NOMO-1 (cell line): ENCODE measurements at regions not wholly inside any gene's neighbourhood (a gene's known extent, or its start where the extent isn't known, plus 50 kb on each side); places are given as distances from the start of the nearest gene placed in this dataset.

Experiments used
- DNase-seq, 2 experiments: peaks; one replicate each; lab custom pipeline; 2025; ENCODE audit not compliant: unreplicated experiment in 2 of 2; lab: John Stamatoyannopoulos, UW

- DNase-seq = no peak
These were observed 51.0 kb downstream of the FAT4 start for GRCh38 chr4:125365731-125366130.

GRCh38 chr4:125368146-125368545, 53.4 kb downstream of the FAT4 start:
- no peak for DNase-seq

- DNase-seq = no peak
These were observed 53.9 kb downstream of the FAT4 start for GRCh38 chr4:125368671-125369081.

GRCh38 chr4:125369098-125369497, 54.3 kb downstream of the FAT4 start:
- no peak for DNase-seq

- DNase-seq = no peak
These were observed 55.7 kb downstream of the FAT4 start for GRCh38 chr4:125370478-125370877.

- no peak for DNase-seq
These were observed 68.2 kb downstream of the FAT4 start for GRCh38 chr4:125382995-125383394.

GRCh38 chr4:125387770-125388169, 73.0 kb downstream of the FAT4 start:
- no peak for DNase-seq

- no peak for DNase-seq
These were observed 73.9 kb downstream of the FAT4 start for GRCh38 chr4:125388613-125389012.

GRCh38 chr4:125389713-125390112, 75.0 kb downstream of the FAT4 start:
- DNase-seq = no peak

- DNase-seq = no peak
These were observed 75.4 kb downstream of the FAT4 start for GRCh38 chr4:125390126-125390525.

- no peak for DNase-seq
These were observed 76.0 kb downstream of the FAT4 start for GRCh38 chr4:125390727-125391126.

GRCh38 chr4:125392694-125393093, 77.9 kb downstream of the FAT4 start:
- no peak for DNase-seq

GRCh38 chr4:125393825-125394224, 79.1 kb downstream of the FAT4 start:
- DNase-seq = no peak

- DNase-seq = no peak
These were observed 82.5 kb downstream of the FAT4 start for GRCh38 chr4:125397226-125397625.

- DNase-seq = no peak
These were observed 83.7 kb downstream of the FAT4 start for GRCh38 chr4:125398263-125399002.

GRCh38 chr4:125400756-125401155, 86.0 kb downstream of the FAT4 start:
- DNase-seq = no peak

- no peak for DNase-seq
These were observed 87.0 kb downstream of the FAT4 start for GRCh38 chr4:125401784-125402183.

GRCh38 chr4:125420526-125420925, 105.8 kb downstream of the FAT4 start:
- DNase-seq = no peak

GRCh38 chr4:125421547-125421946, 106.8 kb downstream of the FAT4 start:
- no peak for DNase-seq

GRCh38 chr4:125423124-125423523, 108.4 kb downstream of the FAT4 start:
- DNase-seq = no peak

GRCh38 chr4:125428832-125429231, 114.1 kb downstream of the FAT4 start:
- no peak for DNase-seq

GRCh38 chr4:125430086-125430485, 115.3 kb downstream of the FAT4 start:
- no peak for DNase-seq

- no peak for DNase-seq
These were observed 117.3 kb downstream of the FAT4 start for GRCh38 chr4:125432078-125432477.
